ENCODE measurements at regions not wholly inside any gene's neighbourhood (a gene's known extent, or its start where the extent isn't known, plus 50 kb on each side); places are given as distances from the start of the nearest gene placed in this dataset.

GRCh38 chr20:6959900-6960312 lies 192.4 kb downstream of the BMP2 start:
- intact Hi-C loops (cut with DNase I), result no loop called here
- H3K4me3 ChIP-seq, result no peak overlapping the region
- DNase-seq, result no peak
- no peak for FAIRE-seq
- TF ChIP-seq CTCF (IDR thresholded peaks at IDR 0.05), result no peak
- no peaks in the 10 kb centered on the region for H3K4me1 ChIP-seq
- WGBS, 2 donors, result 42 to 49% methylated on average over 3 of the region's 3 CpGs
- ATAC-seq, result no peak
- H3K27me3 ChIP-seq, result no peaks in the 10 kb centered on the region
- no peak overlapping the region for H3K27ac ChIP-seq
- H3K9me3 ChIP-seq, result no peaks in the 10 kb centered on the region
- H3K36me3 ChIP-seq, result no peaks in the 10 kb centered on the region

- Histone ChIP-seq H3K9me3 (no peaks in the 10 kb centered on the region), H3K36me3 (no peaks in the 10 kb centered on the region), H3K4me3 (no peak overlapping the region), H3K4me1 (no peaks in the 10 kb centered on the region), H3K27me3 (no peaks in the 10 kb centered on the region), H3K27ac (no peak overlapping the region)
- intact Hi-C loops (cut with DNase I), result no loop called here
- no peak for TF ChIP-seq CTCF (IDR thresholded peaks at IDR 0.05)
- no peak for ATAC-seq
- FAIRE-seq, result no peak
- 41 to 61% methylated on average over 1 of the region's 1 CpG for WGBS, 2 donors
- no peak for DNase-seq
These were observed 199.2 kb downstream of the BMP2 start for GRCh38 chr20:6966721-6967120.

- no peak for TF ChIP-seq CTCF (IDR thresholded peaks at IDR 0.05)
- ATAC-seq (no peak), DNase-seq (no peak), FAIRE-seq (no peak)
- Histone ChIP-seq H3K4me3 (no peak overlapping the region), H3K27me3 (no peaks in the 10 kb centered on the region), H3K27ac (no peak overlapping the region), H3K4me1 (no peaks in the 10 kb centered on the region), H3K36me3 (no peaks in the 10 kb centered on the region), H3K9me3 (no peaks in the 10 kb centered on the region)
- intact Hi-C loops (cut with DNase I), result no loop called here
- 84 to 86% methylated on average over 1 of the region's 1 CpG for WGBS, 2 donors
These were observed 207.4 kb downstream of the BMP2 start for GRCh38 chr20:6974838-6975237.

GRCh38 chr20:6975311-6975710 lies 207.8 kb downstream of the BMP2 start:
- Histone ChIP-seq H3K27me3 (no peaks in the 10 kb centered on the region), H3K27ac (no peak overlapping the region), H3K4me3 (no peak overlapping the region), H3K36me3 (no peaks in the 10 kb centered on the region), H3K9me3 (no peaks in the 10 kb centered on the region), H3K4me1 (no peaks in the 10 kb centered on the region)
- intact Hi-C loops (cut with DNase I), result no loop called here
- ATAC-seq (no peak), FAIRE-seq (no peak), DNase-seq (no peak)
- no peak for TF ChIP-seq CTCF (IDR thresholded peaks at IDR 0.05)
- WGBS, 2 donors, result 36 to 56% methylated on average over 1 of the region's 1 CpG

- TF ChIP-seq CTCF (IDR thresholded peaks at IDR 0.05), result no peak
- no peaks in the 10 kb centered on the region for H3K9me3 ChIP-seq
- no peaks in the 10 kb centered on the region for H3K36me3 ChIP-seq
- DNase-seq (no peak), ATAC-seq (no peak), FAIRE-seq (no peak)
- WGBS, 2 donors, result 37 to 39% methylated on average over 3 of the region's 3 CpGs
- H3K4me3 ChIP-seq, result no peak overlapping the region
- no peaks in the 10 kb centered on the region for H3K27me3 ChIP-seq
- intact Hi-C loops (cut with DNase I), result no loop called here
- no peak overlapping the region for H3K27ac ChIP-seq
- H3K4me1 ChIP-seq, result no peaks in the 10 kb centered on the region
These were observed 208.8 kb downstream of the BMP2 start for GRCh38 chr20:6976106-6976900.
